Psoas muscle (tissue), 7 donors: ENCODE measurements at regions not wholly inside any gene's neighbourhood (a gene's known extent, or its start where the extent isn't known, plus 50 kb on each side); places are given as distances from the start of the nearest gene placed in this dataset.
"Not testable (repeated sequence)": the region's sequence is repeated elsewhere in the genome, so short reads cannot be mapped to it uniquely, and the experiment has no call there.

Source experiments
- ATAC-seq, 4 donors: fragments of 200-7000 bp; cut with Tn5 transposase; one replicate each; pipeline ENCODE4 v1.9.1; 2020; ENCODE audit warnings: moderate library complexity in 3 of 4, mild to moderate bottlenecking in 2 of 4
- DNase-seq, 2 donors: peaks; one replicate each; pipeline ENCODE4 v3.0.0-alpha.2; 2020
- H3K27ac ChIP-seq: fragments of 200-600 bp; one replicate; pipeline ENCODE4 v1.8.0; 2022
- H3K27me3 ChIP-seq, 3 donors: fragments of 200-600 bp in 1 of 3; one replicate each; pipeline versions ENCODE4 v1.6.1 to v1.8.0; 2013 to 2022; ENCODE audit warnings: low read length in 2 of 3, mild to moderate bottlenecking in 2 of 3, moderate library complexity in 1 of 3; ENCODE audit not compliant: insufficient read depth in 3 of 3
- H3K36me3 ChIP-seq, 2 donors: fragments of 200-600 bp in 1 of 2; one replicate each; pipeline versions ENCODE4 v1.6.1 to v1.8.0; 2013 to 2022; ENCODE audit warnings: low read depth in 1 of 2, mild to moderate bottlenecking in 1 of 2, moderate library complexity in 1 of 2; ENCODE audit not compliant: insufficient read depth in 1 of 2
- H3K4me1 ChIP-seq: fragments of 200-600 bp; one replicate; pipeline ENCODE4 v1.8.0; 2022
- H3K4me3 ChIP-seq: fragments of 200-600 bp; one replicate; pipeline ENCODE4 v1.8.0; 2022; ENCODE audit warnings: mild to moderate bottlenecking
- H3K9me3 ChIP-seq: fragments of 200-600 bp; one replicate; pipeline ENCODE4 v1.8.0; 2022
- CTCF ChIP-seq: fragments of 200-600 bp; IDR thresholded peaks from one replicate; pipeline ENCODE4 v1.8.0; 2022; ENCODE audit warnings: antibody characterized with exemption
- WGBS, 3 donors: extraction: QIAGEN DNeasy Blood & Tissue Kit; methylation state at CpG; one replicate each; pipeline versions ENCODE4 v1.1.6 to v1.1.7; 2013; 5-methylcytosine and 5-hydroxymethylcytosine counted together
- intact Hi-C, 2 donors: fragments of 100-400 bp; cut with DNase I; formaldehyde crosslinking; loops; one replicate each; pipeline versions ENCODE4 v1.11.0 to v1.14.2; 2022
- donor health status: healthy with polysubstance abuse.
- donor health status: DM: no; HTN: no; CAD: no; lungs with moderate emphysema.
- donor health status: Bipolar disorder and iron deficiency.
- donor health status: healthy.
- donor health status: DM: yes; HTN: yes; CAD: no.
- donor health status: DM: no; HTN: no; CAD: no.
- donor health status: DM: yes; HTN: yes; CAD: no.

- no peak for TF ChIP-seq CTCF
- H3K9me3 ChIP-seq: no peaks in the 10 kb centered on the region
- DNase-seq (no peak), ATAC-seq (no peak)
- no peaks in the 10 kb centered on the region for H3K36me3 ChIP-seq
- H3K27ac ChIP-seq: no peak overlapping the region
- H3K4me1 ChIP-seq: no peaks in the 10 kb centered on the region
- H3K4me3 ChIP-seq: no peak overlapping the region
- H3K27me3 ChIP-seq: no peaks in the 10 kb centered on the region
- intact Hi-C loops: no loop called here
These were observed 317.3 kb downstream of the COL11A1 start for GRCh38 chr1:102790997-102791396.

GRCh38 chr1:102789951-102790350 is 318.4 kb downstream of the COL11A1 start:
- WGBS, 3 donors: 58 to 89% (median 66%) methylated on average over 2 of the region's 2 CpGs
- intact Hi-C loops, H3K9me3 ChIP-seq: not testable (repeated sequence)

GRCh38 chr1:102783487-102783886 is 324.8 kb downstream of the COL11A1 start:
- WGBS, 3 donors: 51 to 65% (median 57%) methylated on average over 3 of the region's 3 CpGs
- Histone ChIP-seq H3K9me3 (no peaks in the 10 kb centered on the region), H3K27me3 (no peaks in the 10 kb centered on the region), H3K27ac (no peak overlapping the region), H3K4me1 (no peaks in the 10 kb centered on the region), H3K4me3 (no peak overlapping the region), H3K36me3 (no peaks in the 10 kb centered on the region)
- no peak for ATAC-seq
- intact Hi-C loops: no loop called here
- TF ChIP-seq CTCF: no peak
- DNase-seq: no peak

More at GRCh38 chr1:102789951-102790350, 318.4 kb downstream of the COL11A1 start:
- ATAC-seq, H3K27me3 ChIP-seq, H3K36me3 ChIP-seq, H3K4me1 ChIP-seq, H3K4me3 ChIP-seq, H3K27ac ChIP-seq, DNase-seq: not testable (repeated sequence)

GRCh38 chr1:102782144-102782543 is 326.2 kb downstream of the COL11A1 start:
- intact Hi-C loops: no loop called here
- H3K36me3 ChIP-seq: no peaks in the 10 kb centered on the region
- DNase-seq (no peak), ATAC-seq (no peak)
- no peaks in the 10 kb centered on the region for H3K9me3 ChIP-seq
- H3K27ac ChIP-seq: no peak overlapping the region
- no peak for TF ChIP-seq CTCF
- no peaks in the 10 kb centered on the region for H3K27me3 ChIP-seq
- no peak overlapping the region for H3K4me3 ChIP-seq
- no peaks in the 10 kb centered on the region for H3K4me1 ChIP-seq

DNA sequence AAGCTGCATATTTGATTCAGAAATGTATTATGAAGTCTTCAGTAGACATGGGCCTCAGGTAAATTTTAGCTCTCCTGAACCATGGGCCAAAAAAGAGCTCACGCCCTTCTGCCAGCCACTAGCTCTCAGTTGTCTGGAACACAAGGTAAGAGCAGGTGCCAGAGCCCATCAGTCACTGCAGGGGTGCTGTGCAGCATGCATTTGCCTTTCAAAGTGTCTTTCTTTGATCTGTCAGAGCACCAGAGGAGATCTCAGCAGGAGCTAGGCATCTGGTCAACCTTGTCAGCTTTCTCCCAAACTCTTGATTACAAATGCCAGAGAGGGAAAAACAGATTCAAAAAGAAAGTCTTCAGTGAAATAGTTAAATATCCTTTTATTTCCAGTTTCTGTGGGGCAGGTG is 332.3 kb downstream of the COL11A1 start:
- no peak for TF ChIP-seq CTCF
- no peak for ATAC-seq
- no peaks in the 10 kb centered on the region for H3K36me3 ChIP-seq
- no peak for DNase-seq
- no peak overlapping the region for H3K4me3 ChIP-seq
- H3K27ac ChIP-seq: no peak overlapping the region
- intact Hi-C loops: no loop called here
- 65 to 70% (median 67%) methylated on average over 1 of the region's 1 CpG for WGBS, 3 donors
- no peaks in the 10 kb centered on the region for H3K9me3 ChIP-seq
- H3K4me1 ChIP-seq: no peaks in the 10 kb centered on the region
- H3K27me3 ChIP-seq: no peaks in the 10 kb centered on the region
